Keratinocyte (primary cell): ENCODE measurements at regions not wholly inside any gene's neighbourhood (a gene's known extent, or its start where the extent isn't known, plus 50 kb on each side); places are given as distances from the start of the nearest gene placed in this dataset.

ENCODE experiments used
- DNase-seq: peaks from one replicate; pipeline ENCODE4 v3.0.0-alpha.2; 2011; ENCODE audit warnings: low read depth, missing footprints, low spot score
- FAIRE-seq: peaks from 2 replicates; lab custom pipeline; 2011; peaks lifted over from hg19 to GRCh38; lab: Jason Lieb, UNC
- H2AFZ ChIP-seq: 2 replicates; pipeline ENCODE4 v1.6.0; 2012; ENCODE audit warnings: low read length, control low read depth, inconsistent platforms; ENCODE audit not compliant: control insufficient read depth
- H3K27ac ChIP-seq: 2 replicates; pipeline ENCODE4 v1.5.1; 2011; ENCODE audit warnings: low read length; ENCODE audit not compliant: control insufficient read depth, insufficient read depth
- H3K27me3 ChIP-seq: 3 replicates; pipeline ENCODE4 v1.6.0; 2011; ENCODE audit warnings: low read length; ENCODE audit not compliant: control insufficient read depth, insufficient read depth; ENCODE audit errors: extremely low read depth
- H3K36me3 ChIP-seq, 2 experiments: 2 replicates in 1 of 2; 3 replicates in 1 of 2; pipeline ENCODE4 v1.5.1; 2011; ENCODE audit warnings: low read length in 2 of 2, mild to moderate bottlenecking in 1 of 2; ENCODE audit not compliant: control insufficient read depth in 2 of 2, insufficient read depth in 2 of 2; ENCODE audit errors: extremely low read depth in 1 of 2
- H3K4me1 ChIP-seq: 3 replicates; pipeline ENCODE4 v1.5.1; 2011; ENCODE audit warnings: low read length; ENCODE audit not compliant: control insufficient read depth, insufficient read depth; ENCODE audit errors: extremely low read depth
- H3K4me2 ChIP-seq: 3 replicates; pipeline ENCODE4 v1.6.0; 2011; ENCODE audit warnings: low read depth, low read length; ENCODE audit not compliant: control insufficient read depth, insufficient read depth; ENCODE audit errors: extremely low read depth
- H3K4me3 ChIP-seq, 3 experiments: fragments of 200-600 bp in 1 of 3; sonication (generic) in 1 of 3; 2 replicates in 2 of 3; 3 replicates in 1 of 3; pipeline ENCODE4 v1.5.1; 2011 to 2016; ENCODE audit warnings: low read length in 3 of 3, mild to moderate bottlenecking in 3 of 3, control low read depth in 2 of 3, inconsistent platforms in 1 of 3, low read depth in 1 of 3, mixed read lengths in 1 of 3, mixed run types in 1 of 3, moderate library complexity in 1 of 3; ENCODE audit not compliant: control insufficient read depth in 2 of 3, insufficient read depth in 2 of 3; ENCODE audit errors: extremely low read depth in 1 of 3
- H3K79me2 ChIP-seq: 2 replicates; pipeline ENCODE4 v1.6.0; 2012; ENCODE audit warnings: low read length; ENCODE audit not compliant: control insufficient read depth, insufficient read depth
- H3K9ac ChIP-seq: 3 replicates; pipeline ENCODE4 v1.6.0; 2011; ENCODE audit warnings: low read length; ENCODE audit not compliant: control insufficient read depth, insufficient read depth; ENCODE audit errors: extremely low read depth
- H3K9me1 ChIP-seq: 3 replicates; pipeline ENCODE4 v1.6.0; 2011; ENCODE audit warnings: low read length; ENCODE audit not compliant: control insufficient read depth, insufficient read depth; ENCODE audit errors: extremely low read depth
- H3K9me3 ChIP-seq: 2 replicates; pipeline ENCODE4 v1.5.1; 2012; ENCODE audit warnings: low read depth, low read length; ENCODE audit not compliant: control insufficient read depth
- H4K20me1 ChIP-seq: 3 replicates; pipeline ENCODE4 v1.6.0; 2011; ENCODE audit warnings: low read length; ENCODE audit not compliant: control insufficient read depth, insufficient read depth; ENCODE audit errors: extremely low read depth
- CTCF ChIP-seq, 3 experiments: IDR thresholded peaks in 1 of 3; conservative IDR thresholded peaks in 1 of 3; optimal IDR thresholded peaks in 1 of 3; 2 replicates in 2 of 3; 3 replicates in 1 of 3; pipeline versions ENCODE3 to v1.5.1; 2011; ENCODE audit warnings: low read length in 3 of 3, mild to moderate bottlenecking in 3 of 3, moderate library complexity in 2 of 3, control low read depth in 1 of 3, inconsistent platforms in 1 of 3; ENCODE audit not compliant: insufficient read depth in 2 of 3; ENCODE audit errors: extremely low read depth in 1 of 3
- EZH2 ChIP-seq: IDR thresholded peaks from one replicate; pipeline ENCODE4 v1.6.1; 2012; ENCODE audit warnings: inconsistent platforms, mild to moderate bottlenecking, low read length, moderate library complexity
- dilution Hi-C: fragments of 300-500 bp; cut with MboI; formaldehyde crosslinking; loops from one replicate; pipeline ENCODE4 v1.7.0; 2020; ENCODE audit warnings: low sequenced_read_pairs; ENCODE audit not compliant: extremely low pct_ligation_motif_present

- FAIRE-seq (no peak), DNase-seq (no peak)
- TF ChIP-seq EZH2 (no peak), CTCF (optimal IDR thresholded peaks at IDR 0.05 in 1 of 3, IDR thresholded peaks at IDR 0.05 in 1 of 3, conservative IDR thresholded peaks at IDR 0.05 in 1 of 3; ENCODE audit: extremely low read depth in 1 of 3, insufficient read depth in 2 of 3, low read length in 3 of 3) (no peak)
- H4K20me1 ChIP-seq: no peaks in the 10 kb centered on the region
- no peaks in the 10 kb centered on the region for H3K27me3 ChIP-seq
- no peak overlapping the region for H2AFZ ChIP-seq
- no peaks in the 10 kb centered on the region for H3K79me2 ChIP-seq
- dilution Hi-C loops: no loop called here
- peaks cover 8% of the 10 kb centered on the region for H3K4me1 ChIP-seq
- H3K9me3 ChIP-seq: no peaks in the 10 kb centered on the region
- no peaks in the 10 kb centered on the region for H3K36me3 ChIP-seq
- H3K4me2 ChIP-seq: no peak overlapping the region
- no peak overlapping the region for H3K9ac ChIP-seq
- H3K4me3 ChIP-seq: no peak overlapping the region
- no peaks in the 10 kb centered on the region for H3K9me1 ChIP-seq
- H3K27ac ChIP-seq: no peak overlapping the region
Observed at GRCh38 chr6:43995137-43995536, 132.1 kb downstream of the MRPL14 start.

DNA sequence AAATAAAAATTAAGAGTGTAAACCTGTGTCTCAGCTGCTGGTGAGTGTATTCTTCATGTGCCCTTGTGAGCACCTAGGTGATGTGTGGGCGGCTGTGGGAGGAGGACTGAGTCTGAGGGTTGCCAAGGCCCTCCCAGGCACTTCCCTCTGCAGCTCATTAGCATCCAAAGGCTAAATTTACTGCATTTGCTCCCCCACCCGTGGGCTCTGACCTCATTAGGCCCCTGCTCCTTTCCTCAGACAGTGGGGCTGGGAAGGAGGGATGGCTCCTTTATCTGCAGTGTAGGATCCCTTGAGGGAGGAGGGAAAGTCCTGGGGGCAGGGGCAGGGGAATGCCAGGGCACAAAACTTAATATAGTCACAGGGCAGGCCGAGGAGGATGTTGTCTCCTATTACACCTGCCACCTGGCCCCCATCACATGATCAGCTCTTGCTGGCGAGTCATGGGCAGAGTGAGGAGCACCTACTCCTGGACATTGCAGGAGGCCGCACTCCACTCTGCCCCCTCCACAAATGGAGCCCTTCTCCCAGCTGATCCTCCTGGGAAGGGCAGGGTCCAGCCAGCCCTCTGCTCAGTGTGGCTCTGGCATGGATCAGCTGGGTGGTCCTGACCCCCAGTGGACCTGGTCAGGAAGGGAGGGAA is 133.2 kb downstream of the MRPL14 start:
- H3K27ac ChIP-seq: no peak overlapping the region
- H4K20me1 ChIP-seq: no peaks in the 10 kb centered on the region
- FAIRE-seq (no peak), DNase-seq (no peak)
- dilution Hi-C loops: no loop called here
- H3K27me3 ChIP-seq: no peaks in the 10 kb centered on the region
- no peak overlapping the region for H3K4me3 ChIP-seq
- H3K9me1 ChIP-seq: no peaks in the 10 kb centered on the region
- no peaks in the 10 kb centered on the region for H3K9me3 ChIP-seq
- H3K79me2 ChIP-seq: no peaks in the 10 kb centered on the region
- H3K9ac ChIP-seq: no peak overlapping the region
- H3K4me2 ChIP-seq: no peak overlapping the region
- no peaks in the 10 kb centered on the region for H3K36me3 ChIP-seq
- peaks cover 7% of the 10 kb centered on the region for H3K4me1 ChIP-seq
- no peak overlapping the region for H2AFZ ChIP-seq
- TF ChIP-seq EZH2: no peak
- TF ChIP-seq CTCF (optimal IDR thresholded peaks at IDR 0.05 in 1 of 3, IDR thresholded peaks at IDR 0.05 in 1 of 3, conservative IDR thresholded peaks at IDR 0.05 in 1 of 3; ENCODE audit: extremely low read depth in 1 of 3, insufficient read depth in 2 of 3, low read length in 3 of 3): no peak
